Mesothelial cell of epicardium (in vitro differentiated cells): ENCODE measurements at regions not wholly inside any gene's neighbourhood (a gene's known extent, or its start where the extent isn't known, plus 50 kb on each side); places are given as distances from the start of the nearest gene placed in this dataset.

Experiments
- DNase-seq, 2 experiments: peaks; one replicate each; pipeline ENCODE4 v3.0.0; 2021; ENCODE audit warnings: low spot score in 2 of 2; ENCODE audit not compliant: unreplicated experiment in 2 of 2
- H3K27ac Mint-ChIP-seq: 2 replicates; pipeline ENCODE4 v1.8.0; 2021; ENCODE audit warnings: mixed read lengths
- H3K27me3 Mint-ChIP-seq: 2 replicates; pipeline ENCODE4 v1.8.0; 2021; ENCODE audit warnings: low read depth, mixed read lengths
- H3K36me3 Mint-ChIP-seq: 2 replicates; pipeline ENCODE4 v1.8.0; 2021; ENCODE audit warnings: mixed read lengths
- H3K4me1 Mint-ChIP-seq: 2 replicates; pipeline ENCODE4 v1.8.0; 2021; ENCODE audit warnings: mixed read lengths
- H3K4me3 Mint-ChIP-seq: 2 replicates; pipeline ENCODE4 v1.8.0; 2021; ENCODE audit warnings: mild to moderate bottlenecking, moderate library complexity, mixed read lengths
- H3K9me3 Mint-ChIP-seq: 2 replicates; pipeline ENCODE4 v1.8.0; 2021; ENCODE audit warnings: mixed read lengths
- CTCF ChIP-seq: fragments of 200-600 bp; sonication (generic); IDR thresholded peaks from one replicate; pipeline ENCODE4 v1.5.0; 2021; ENCODE audit warnings: antibody characterized with exemption; ENCODE audit not compliant: unreplicated experiment

DNA sequence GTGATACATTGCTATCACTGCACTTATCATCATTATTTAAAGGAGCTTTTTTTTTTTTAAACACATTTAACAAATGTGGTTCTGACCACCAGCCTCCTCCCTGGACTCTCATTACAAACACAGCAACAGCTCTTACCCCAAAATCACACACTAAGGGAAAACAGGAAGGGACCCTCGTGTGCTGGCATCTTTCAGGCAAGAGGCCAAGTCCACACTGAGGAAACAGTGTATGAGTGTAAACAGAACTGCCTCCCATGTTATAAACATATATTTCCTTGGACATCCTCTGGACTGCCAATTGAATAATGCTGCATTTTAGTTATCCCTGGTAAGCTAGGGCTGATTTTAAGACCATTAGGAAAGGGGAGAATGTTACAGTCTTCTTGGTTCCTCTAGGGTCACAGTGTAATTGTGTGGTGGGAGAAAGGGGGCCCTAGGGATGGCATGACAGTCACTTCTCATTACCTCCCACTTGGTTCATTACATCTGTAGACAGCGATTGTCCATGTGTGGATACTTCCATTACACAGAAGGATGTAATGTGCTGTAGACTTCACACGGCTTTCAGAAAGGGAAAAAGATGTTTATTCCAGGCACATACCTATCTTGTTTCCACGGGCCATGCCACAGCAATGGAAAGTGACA is 244.6 kb upstream of the TET2 start:
- Mint-ChIP-seq H3K27ac (no peak overlapping the region), H3K27me3 (peaks cover 20% of the 10 kb centered on the region), H3K4me1 (peaks cover 5% of the 10 kb centered on the region), H3K4me3 (no peak overlapping the region), H3K9me3 (peaks cover 7% of the 10 kb centered on the region), H3K36me3 (no peaks in the 10 kb centered on the region)
- no peak for TF ChIP-seq CTCF
- DNase-seq = no peak

DNA sequence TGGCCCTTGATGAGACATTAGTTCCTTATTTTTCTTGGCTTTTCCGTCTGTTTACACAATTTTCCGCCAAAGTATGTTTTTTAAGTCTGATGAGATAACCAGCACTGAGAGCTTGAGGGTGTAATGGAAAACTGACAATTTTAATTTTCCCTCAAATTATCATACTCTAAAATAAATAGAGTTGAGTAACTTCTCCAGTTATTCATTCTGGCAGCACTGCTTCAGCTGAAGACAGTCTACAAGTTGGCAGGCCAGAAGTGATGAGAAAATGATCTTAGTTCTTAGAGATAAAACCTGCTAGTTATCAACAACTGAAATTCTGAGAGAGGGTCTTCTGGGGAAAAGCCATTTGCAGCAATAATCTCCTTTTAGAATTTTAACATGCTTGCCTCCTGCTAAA is 241.6 kb upstream of the TET2 start:
- H3K9me3 Mint-ChIP-seq = no peaks in the 10 kb centered on the region
- no peaks in the 10 kb centered on the region for H3K36me3 Mint-ChIP-seq
- peaks cover 40% of the 10 kb centered on the region for H3K27me3 Mint-ChIP-seq
- DNase-seq = no peak
- H3K4me1 Mint-ChIP-seq = peaks cover 5% of the 10 kb centered on the region
- no peak overlapping the region for H3K27ac Mint-ChIP-seq
- no peak overlapping the region for H3K4me3 Mint-ChIP-seq
- no peak for TF ChIP-seq CTCF

DNA sequence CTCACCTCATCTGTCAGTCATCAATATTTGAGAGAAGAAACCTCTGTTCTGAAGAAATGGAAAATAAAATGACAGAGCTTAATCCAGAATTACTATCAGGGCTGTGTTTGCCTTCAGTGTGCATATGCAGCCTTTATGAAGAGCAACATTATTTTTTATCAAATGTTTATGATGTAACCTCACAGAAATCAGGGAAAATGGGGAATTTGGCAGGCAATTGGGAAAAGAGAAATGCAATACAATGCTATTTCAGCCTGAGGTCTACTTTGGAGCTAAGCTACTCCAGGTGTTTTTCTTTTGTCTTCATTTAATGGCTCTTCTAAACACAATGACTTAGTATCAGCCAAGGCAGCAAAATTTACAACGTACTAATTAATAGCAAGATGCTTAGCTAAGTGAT is 241.1 kb upstream of the TET2 start:
- no peak for DNase-seq
- Mint-ChIP-seq H3K36me3 (no peaks in the 10 kb centered on the region), H3K27ac (no peak overlapping the region), H3K4me1 (peaks cover 5% of the 10 kb centered on the region), H3K4me3 (no peak overlapping the region), H3K27me3 (peaks cover 43% of the 10 kb centered on the region), H3K9me3 (no peaks in the 10 kb centered on the region)
- no peak for TF ChIP-seq CTCF

DNA sequence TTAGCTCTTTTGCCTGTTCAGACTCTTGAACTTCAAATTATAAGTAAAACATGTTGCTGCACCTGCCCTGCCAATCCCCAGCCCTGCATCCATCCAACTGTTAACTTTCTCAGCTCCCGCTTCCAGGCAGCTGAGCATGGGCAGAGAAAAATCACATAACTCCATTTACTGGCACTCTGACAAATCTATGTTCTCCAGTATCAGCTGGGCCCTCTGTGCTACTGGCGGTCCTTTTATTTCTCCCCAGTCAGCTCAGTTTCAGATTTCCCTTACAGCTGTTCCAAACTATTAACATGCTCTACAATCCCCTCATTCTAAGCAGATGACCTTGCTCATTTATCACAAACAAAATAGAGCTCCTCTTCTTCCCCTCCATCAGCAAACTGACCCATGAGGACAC is 240.4 kb upstream of the TET2 start:
- Mint-ChIP-seq H3K27me3 (peaks cover 48% of the 10 kb centered on the region), H3K9me3 (no peaks in the 10 kb centered on the region), H3K4me1 (peaks cover 5% of the 10 kb centered on the region), H3K36me3 (no peaks in the 10 kb centered on the region), H3K4me3 (no peak overlapping the region), H3K27ac (no peak overlapping the region)
- TF ChIP-seq CTCF = no peak
- no peak for DNase-seq

- no peak for DNase-seq
- TF ChIP-seq CTCF = no peak
- Mint-ChIP-seq H3K36me3 (no peaks in the 10 kb centered on the region), H3K9me3 (no peaks in the 10 kb centered on the region), H3K27me3 (peaks cover 52% of the 10 kb centered on the region), H3K4me1 (peaks cover 5% of the 10 kb centered on the region), H3K27ac (no peak overlapping the region), H3K4me3 (no peak overlapping the region)
These were observed 239.5 kb upstream of the TET2 start for GRCh38 chr4:104907074-104907649.
